Stomach (tissue), 4 donors: ENCODE measurements at regions not wholly inside any gene's neighbourhood (a gene's known extent, or its start where the extent isn't known, plus 50 kb on each side); places are given as distances from the start of the nearest gene placed in this dataset.

Source experiments
- CTCF ChIP-seq, 7 experiments: fragments of 450-650 bp in 4 of 7; fragments of 200-600 bp in 3 of 7; sonication (generic) in 3 of 7; IDR thresholded peaks; one replicate each; pipeline ENCODE4 v1.5.1; 2016 to 2019; ENCODE audit warnings: antibody characterized with exemption in 7 of 7, control low read depth in 2 of 7, mild to moderate bottlenecking in 1 of 7
- EP300 ChIP-seq: sonication (generic); formaldehyde crosslinking; IDR thresholded peaks from one replicate; pipeline ENCODE4 v1.6.1; 2017; ENCODE audit warnings: antibody characterized with exemption
- POLR2A ChIP-seq, 4 donors: fragments of 450-650 bp; IDR thresholded peaks; one replicate each; pipeline ENCODE4 v1.6.1; 2016; ENCODE audit warnings: antibody characterized with exemption in 4 of 4, control low read depth in 2 of 4, mild to moderate bottlenecking in 1 of 4, moderate library complexity in 1 of 4
- POLR2AphosphoS5 ChIP-seq, 3 donors: sonication (generic); formaldehyde crosslinking; IDR thresholded peaks; one replicate each; pipeline ENCODE4 v1.6.1; 2016; ENCODE audit warnings: antibody characterized with exemption in 3 of 3

GRCh38 chr2:172270278-172271079, 156.9 kb upstream of the ITGA6 start:
- TF ChIP-seq CTCF (IDR thresholded peaks at IDR 0.05) (no peak), POLR2A (IDR thresholded peaks at IDR 0.05) (no peak), POLR2AphosphoS5 (IDR thresholded peaks at IDR 0.05) (no peak), EP300 (no peak)
